SK-N-SH (cell line): ENCODE measurements at regions not wholly inside any gene's neighbourhood (a gene's known extent, or its start where the extent isn't known, plus 50 kb on each side); places are given as distances from the start of the nearest gene placed in this dataset.
A peak's percentile ranks its signal among the peaks of the same experiment; 100 is the strongest.

ENCODE experiments used
- CTCF ChIA-PET: fragments of 300-600, 350-600 bp; formaldehyde crosslinking; extraction: SDS; loops from one replicate; lab custom pipeline; 2021; lab: Yijun Ruan, JAX
- POLR2A ChIA-PET: fragments of 350-600 bp; sonication (Branson Sonifier 250); formaldehyde crosslinking; extraction: SDS; loops from one replicate; lab custom pipeline; 2020; ENCODE audit warnings: antibody characterized with exemption, inconsistent platforms; lab: Yijun Ruan, JAX
- DNase-seq: peaks from one replicate; pipeline ENCODE4 v3.0.0; 2012
- H2AFZ ChIP-seq: fragments of 200-600 bp; sonication (generic); 2 replicates; pipeline ENCODE4 v1.8.1; 2016; ENCODE audit warnings: antibody characterized with exemption, mild to moderate bottlenecking, low read depth
- H3F3A ChIP-seq: fragments of 200-600 bp; sonication (generic); replicated peaks from 2 replicates; pipeline ENCODE3; 2016; ENCODE audit warnings: antibody characterized with exemption, mild to moderate bottlenecking; ENCODE audit not compliant: insufficient read depth
- H3K27ac ChIP-seq, 2 experiments: fragments of 200-500 bp in 1 of 2; fragments of 200-600 bp in 1 of 2; sonication (Bioruptor generic) in 1 of 2; sonication (generic), shearing (Covaris generic) in 1 of 2; 2 replicates each; pipeline versions ENCODE4 v1.5.1 to v1.6.1; 2014 to 2016; ENCODE audit warnings: low read depth in 2 of 2, inconsistent platforms in 1 of 2, low read length in 1 of 2, mild to moderate bottlenecking in 1 of 2, mixed read lengths in 1 of 2
- H3K27me3 ChIP-seq: fragments of 200-600 bp; sonication (generic), shearing (Covaris generic); 2 replicates; pipeline ENCODE4 v1.6.1; 2016; ENCODE audit warnings: mixed run types; ENCODE audit not compliant: insufficient read depth
- H3K36me3 ChIP-seq, 2 experiments: fragments of 200-500 bp in 1 of 2; fragments of 200-600 bp in 1 of 2; sonication (Bioruptor generic) in 1 of 2; sonication (generic) in 1 of 2; replicated peaks in 1 of 2; 2 replicates each; pipeline versions ENCODE3 to v1.5.1; 2014 to 2016; ENCODE audit warnings: low read length in 1 of 2, mild to moderate bottlenecking in 1 of 2; ENCODE audit not compliant: insufficient read depth in 2 of 2, control insufficient read depth in 1 of 2
- H3K4me1 ChIP-seq, 2 experiments: fragments of 200-500 bp in 1 of 2; fragments of 200-600 bp in 1 of 2; sonication (Bioruptor generic) in 1 of 2; sonication (generic), shearing (Covaris generic) in 1 of 2; 2 replicates each; pipeline versions ENCODE4 v1.5.1 to v1.6.1; 2014 to 2016; ENCODE audit warnings: low read depth in 1 of 2, low read length in 1 of 2, mixed run types in 1 of 2; ENCODE audit not compliant: insufficient read depth in 2 of 2, control insufficient read depth in 1 of 2
- H3K4me2 ChIP-seq: fragments of 200-600 bp; sonication (generic), shearing (Covaris generic); 2 replicates; pipeline ENCODE4 v1.6.1; 2017; ENCODE audit warnings: mixed run types
- H3K4me3 ChIP-seq, 2 experiments: fragments of 200-500 bp in 1 of 2; fragments of 200-600 bp in 1 of 2; sonication (Bioruptor generic) in 1 of 2; sonication (generic), shearing (Covaris generic) in 1 of 2; 2 replicates each; pipeline versions ENCODE4 v1.5.1 to v1.8.1; 2014 to 2016; ENCODE audit warnings: low read depth in 2 of 2, inconsistent platforms in 1 of 2, low read length in 1 of 2, mild to moderate bottlenecking in 1 of 2, mixed read lengths in 1 of 2, moderate library complexity in 1 of 2
- H3K79me2 ChIP-seq: fragments of 200-600 bp; sonication (generic); 2 replicates; pipeline ENCODE4 v1.8.1; 2017; ENCODE audit warnings: mild to moderate bottlenecking; ENCODE audit not compliant: insufficient read depth
- H3K9ac ChIP-seq: fragments of 200-600 bp; sonication (generic); 2 replicates; pipeline ENCODE4 v1.6.1; 2017; ENCODE audit warnings: mixed run types
- H3K9me2 ChIP-seq: fragments of 200-600 bp; sonication (generic); 2 replicates; pipeline ENCODE4 v1.6.1; 2017; ENCODE audit warnings: mixed run types
- H3K9me3 ChIP-seq: fragments of 200-600 bp; sonication (generic); 2 replicates; pipeline ENCODE4 v1.6.1; 2017; ENCODE audit warnings: mixed run types, mild to moderate bottlenecking, moderate library complexity
- H4K20me1 ChIP-seq: fragments of 200-600 bp; sonication (generic); 2 replicates; pipeline ENCODE4 v1.6.1; 2017; ENCODE audit warnings: mild to moderate bottlenecking, mixed run types; ENCODE audit not compliant: insufficient read depth
- CTCF ChIP-seq: fragments of 200-600 bp; sonication (generic); IDR thresholded peaks from 2 replicates; pipeline ENCODE4 v1.6.1; 2017; ENCODE audit warnings: antibody characterized with exemption, mild to moderate bottlenecking, moderate library complexity
- GATA2 ChIP-seq: sonication (generic); formaldehyde crosslinking; IDR thresholded peaks from 2 replicates; pipeline ENCODE4 v1.5.0; 2020; ENCODE audit warnings: mild to moderate bottlenecking, missing genetic modification reagents
- MXI1 ChIP-seq: IDR thresholded peaks from 2 replicates; pipeline ENCODE4 v1.6.1; 2012; ENCODE audit warnings: mild to moderate bottlenecking, low read depth, low read length, improper control_type of control experiment
- NFIC ChIP-seq: IDR thresholded peaks from 2 replicates; pipeline ENCODE4 v1.4.0; 2012; ENCODE audit warnings: borderline replicate concordance
- PBX3 ChIP-seq: IDR thresholded peaks from 2 replicates; pipeline ENCODE4; 2012
- POLR2AphosphoS5 ChIP-seq: IDR thresholded peaks from 2 replicates; pipeline ENCODE4 v1.6.1; 2012; ENCODE audit warnings: low read depth, low read length
- RCOR1 ChIP-seq: fragments of 150-350 bp; IDR thresholded peaks from 2 replicates; pipeline ENCODE4 v1.6.1; 2017; ENCODE audit warnings: antibody characterized with exemption, low read length
- SIN3A ChIP-seq: IDR thresholded peaks from 2 replicates; pipeline ENCODE4 v1.6.1; 2012; ENCODE audit warnings: low read depth, mild to moderate bottlenecking, low read length, moderate library complexity, borderline replicate concordance
- TCF12 ChIP-seq: IDR thresholded peaks from 2 replicates; pipeline ENCODE4 v1.4.0; 2012
- TEAD4 ChIP-seq: IDR thresholded peaks from 2 replicates; pipeline ENCODE4 v1.4.0; 2012; ENCODE audit warnings: mild to moderate bottlenecking, borderline replicate concordance; ENCODE audit not compliant: insufficient read depth
- WGBS: methylation state at CpG from one replicate; pipeline ENCODE4 v1.1.6; 2017; ENCODE audit warnings: low lambda C conversion rate; 5-methylcytosine and 5-hydroxymethylcytosine counted together

- Histone ChIP-seq H3K4me3 (no peak overlapping the region), H3K79me2 (no peaks in the 10 kb centered on the region), H3K9me2 (no peaks in the 10 kb centered on the region), H3K4me2 (no peak overlapping the region), H3K9ac (no peak overlapping the region)
- POLR2A ChIA-PET, result no interaction called here
- no peak for DNase-seq
- TF ChIP-seq CTCF (peak; percentile 29), NFIC (no peak)
- TF ChIP-seq, all 33 proteins: peak for 1
- Histone ChIP-seq H4K20me1 (no peaks in the 10 kb centered on the region), H3F3A (no peaks in the 10 kb centered on the region), H3K4me1 (no peaks in the 10 kb centered on the region), H3K27me3 (no peaks in the 10 kb centered on the region), H3K27ac (no peak overlapping the region), H3K9me3 (no peaks in the 10 kb centered on the region), H3K36me3 (no peaks in the 10 kb centered on the region), H2AFZ (no peak overlapping the region)
- CTCF ChIA-PET, result no interaction called here
- 51% methylated on average over 3 of the region's 3 CpGs for WGBS
Measured at GRCh38 chr6:66421570-66421969, 714.5 kb upstream of the EYS start.

- Histone ChIP-seq H3K27me3 (no peaks in the 10 kb centered on the region), H2AFZ (no peak overlapping the region), H3K36me3 (no peaks in the 10 kb centered on the region), H3K9me2 (no peaks in the 10 kb centered on the region), H3K27ac (no peak overlapping the region), H3K4me2 (no peak overlapping the region), H4K20me1 (no peaks in the 10 kb centered on the region), H3K4me3 (no peak overlapping the region), H3K79me2 (no peaks in the 10 kb centered on the region)
- no peak for DNase-seq
- 53% methylated on average over 2 of the region's 2 CpGs for WGBS
- CTCF ChIA-PET, result no interaction called here
- TF ChIP-seq PBX3 (no peak), SIN3A (no peak), TEAD4 (no peak), MXI1 (no peak), POLR2AphosphoS5 (no peak), GATA2 (CRISPR knock-in tag) (no peak), TCF12 (no peak), CTCF (no peak), RCOR1 (no peak)
- TF ChIP-seq, all 33 proteins: peak for 0
- H3K9ac ChIP-seq, result no peak overlapping the region
- POLR2A ChIA-PET, result no interaction called here
- no peaks in the 10 kb centered on the region for H3K4me1 ChIP-seq
- no peaks in the 10 kb centered on the region for H3F3A ChIP-seq
- no peaks in the 10 kb centered on the region for H3K9me3 ChIP-seq
Measured at GRCh38 chr6:66418906-66419305, 711.9 kb upstream of the EYS start.
